Fibroblast of pulmonary artery (primary cell): ENCODE measurements at regions not wholly inside any gene's neighbourhood (a gene's known extent, or its start where the extent isn't known, plus 50 kb on each side); places are given as distances from the start of the nearest gene placed in this dataset.
A peak's percentile ranks its signal among the peaks of the same experiment; 100 is the strongest.

ENCODE experiments used
- DNase-seq: peaks from one replicate; pipeline ENCODE4 v3.0.0-alpha.2; 2010; ENCODE audit warnings: low read depth
- H3K4me3 ChIP-seq: replicated peaks from 2 replicates; pipeline ENCODE4 v1.5.1; 2011; ENCODE audit warnings: low read depth, mild to moderate bottlenecking, control low read depth, low read length, moderate library complexity
- CTCF ChIP-seq: IDR thresholded peaks from 2 replicates; pipeline ENCODE4 v1.5.1; 2011; ENCODE audit warnings: mild to moderate bottlenecking, control low read depth, low read length, inconsistent platforms; ENCODE audit errors: missing control alignments

DNA sequence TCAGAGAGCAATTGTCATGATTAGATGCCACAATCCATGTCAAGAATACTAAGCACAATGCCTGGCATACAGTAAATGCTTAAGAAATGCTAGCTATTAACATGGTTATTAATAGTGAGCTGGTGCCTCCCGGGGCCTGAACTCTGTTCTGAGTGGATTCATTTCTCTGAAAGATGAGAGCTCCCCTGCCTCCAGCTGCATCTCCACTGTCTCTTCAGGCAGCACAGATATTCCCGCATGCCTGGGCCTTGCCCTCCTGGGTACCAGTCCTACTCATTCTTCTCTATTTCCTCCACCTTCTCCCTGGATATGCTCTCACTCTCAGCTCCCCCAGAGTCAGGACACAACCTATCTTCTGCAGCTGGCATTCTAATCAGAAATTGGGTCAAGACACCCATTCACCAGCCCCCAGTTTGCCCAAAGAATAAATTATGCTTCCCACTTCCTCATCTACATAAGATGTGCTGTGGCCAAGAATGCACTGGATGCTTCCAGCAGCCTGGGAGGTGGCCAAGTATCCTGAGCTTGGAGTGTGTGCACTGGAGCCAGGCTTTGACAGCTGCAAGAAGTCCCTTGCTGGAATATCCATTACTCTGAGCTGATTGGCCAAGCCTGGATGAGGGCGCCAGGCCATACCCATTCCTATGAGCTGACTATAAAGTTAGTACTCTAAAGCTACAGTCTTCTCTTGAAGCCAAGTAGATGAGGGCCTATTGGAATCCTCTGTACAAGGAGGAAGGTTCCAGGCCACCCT is 669.0 kb downstream of the ACTL7B start:
- H3K4me3 ChIP-seq, result no peak overlapping the region
- no peak for TF ChIP-seq CTCF
- peak; percentile 65 for DNase-seq

GRCh38 chr9:108185613-108186012 is 670.2 kb downstream of the ACTL7B start:
- no peak for TF ChIP-seq CTCF
- DNase-seq, result no peak
- H3K4me3 ChIP-seq, result no peak overlapping the region

DNA sequence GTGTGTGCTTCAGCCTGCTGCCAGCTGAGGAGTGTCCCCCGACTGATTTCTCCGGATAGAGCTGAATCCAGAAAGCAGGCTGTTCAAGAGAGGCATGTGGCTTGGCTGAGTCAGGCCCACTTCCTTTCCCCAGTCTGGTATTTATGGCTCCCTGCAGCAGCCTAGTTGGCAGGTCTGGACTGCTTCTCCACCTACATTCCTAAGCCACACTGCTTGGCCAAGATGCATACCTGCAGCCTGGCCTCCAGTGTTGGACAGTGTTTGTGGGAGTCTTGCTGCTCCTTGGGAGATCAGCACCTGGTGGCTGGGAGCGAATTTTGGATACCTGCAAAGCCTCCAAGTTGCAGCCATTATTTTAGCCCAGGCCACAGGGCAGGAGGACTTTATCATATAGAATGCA is 670.8 kb downstream of the ACTL7B start:
- H3K4me3 ChIP-seq, result no peak overlapping the region
- DNase-seq, result peak; percentile 59
- no peak for TF ChIP-seq CTCF

GRCh38 chr9:108184009-108184408 is 671.8 kb downstream of the ACTL7B start:
- DNase-seq, result no peak
- TF ChIP-seq CTCF, result no peak

DNA sequence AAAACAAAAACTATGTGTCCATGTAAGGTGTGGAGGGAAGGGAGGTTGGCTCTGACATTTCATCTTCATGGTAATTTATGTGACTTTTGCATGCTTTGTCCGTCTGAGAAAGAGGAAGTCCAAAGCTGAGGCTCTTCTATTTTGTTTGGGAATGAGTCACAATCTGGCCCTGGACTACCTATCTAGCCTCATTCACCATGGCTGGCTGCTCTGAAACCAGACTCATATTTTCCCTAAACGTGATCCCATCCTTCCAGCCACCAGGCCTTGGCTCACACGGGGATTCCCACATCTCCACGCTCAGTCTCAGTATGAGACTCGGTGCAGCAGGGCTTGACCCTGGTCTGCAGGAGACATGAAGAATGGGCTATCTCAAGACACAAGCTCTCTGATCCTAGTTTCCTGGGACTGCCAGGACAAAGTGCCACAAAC is 672.8 kb downstream of the ACTL7B start:
- no peak overlapping the region for H3K4me3 ChIP-seq
- TF ChIP-seq CTCF, result no peak
- peak; percentile 44 for DNase-seq

More at GRCh38 chr9:108184009-108184408, 671.8 kb downstream of the ACTL7B start:
- H3K4me3 ChIP-seq, result no peak overlapping the region

- no peak for TF ChIP-seq CTCF
- no peak overlapping the region for H3K4me3 ChIP-seq
- no peak for DNase-seq
Measured at GRCh38 chr9:108182270-108182669, 673.5 kb downstream of the ACTL7B start.

GRCh38 chr9:108181441-108181840 is 674.3 kb downstream of the ACTL7B start:
- no peak overlapping the region for H3K4me3 ChIP-seq
- DNase-seq, result no peak
- TF ChIP-seq CTCF, result no peak
